ENCODE measurements at regions not wholly inside any gene's neighbourhood (a gene's known extent, or its start where the extent isn't known, plus 50 kb on each side); places are given as distances from the start of the nearest gene placed in this dataset.

DNA sequence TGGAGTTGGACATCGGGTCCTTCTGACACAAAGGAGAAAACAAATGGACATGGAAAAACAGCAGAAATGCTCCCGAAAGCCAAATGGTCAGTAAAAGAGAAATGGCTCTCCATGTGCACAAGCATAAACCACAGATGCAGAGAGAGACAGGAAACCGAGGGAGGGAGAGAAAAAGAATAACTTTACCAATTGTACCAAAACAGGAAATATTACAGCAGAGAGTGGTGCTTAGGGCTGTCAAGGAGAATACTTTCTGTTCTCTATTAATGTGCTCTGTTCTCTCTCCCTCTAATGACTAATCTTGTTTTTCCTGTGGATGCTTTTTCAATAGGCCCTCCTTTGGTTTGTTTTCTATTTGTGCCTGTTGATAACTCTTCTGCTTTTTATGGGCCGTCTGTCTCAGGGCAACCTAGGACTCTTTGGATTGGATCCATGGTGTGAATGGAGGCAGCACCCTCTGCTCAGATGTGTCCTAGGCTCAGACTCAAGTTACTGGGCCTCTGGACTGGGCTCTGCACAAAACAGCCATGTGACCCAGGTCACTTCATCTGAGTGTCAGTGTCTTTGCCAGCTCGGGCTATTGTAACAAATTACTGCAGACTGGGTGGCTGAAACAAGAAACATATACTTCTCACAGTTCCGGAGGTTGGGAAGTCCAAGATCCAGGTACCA is 663.0 kb downstream of the NPHP4 start:
- Histone ChIP-seq H3K9me3 (peaks cover 0 to 19% (median 0%) of the 10 kb centered on the region in 11 donors), H3K27ac (peak overlapping the region in 1 of 10 donors; percentile 72), H3K4me3 (no peak overlapping the region), H3K27me3 (peaks cover 0 to 13% (median 4%) of the 10 kb centered on the region in 7 donors), H3K36me3 (no peaks in the 10 kb centered on the region), H3K4me1 (no peaks in the 10 kb centered on the region)
- WGBS, 2 donors: 66 to 72% methylated on average over 6 of the region's 6 CpGs
- DNase-seq: no peak
- intact Hi-C loops (cut with DNase I): no loop called here
- no peak for ATAC-seq
- TF ChIP-seq CTCF (IDR thresholded peaks at IDR 0.05): no peak

DNA sequence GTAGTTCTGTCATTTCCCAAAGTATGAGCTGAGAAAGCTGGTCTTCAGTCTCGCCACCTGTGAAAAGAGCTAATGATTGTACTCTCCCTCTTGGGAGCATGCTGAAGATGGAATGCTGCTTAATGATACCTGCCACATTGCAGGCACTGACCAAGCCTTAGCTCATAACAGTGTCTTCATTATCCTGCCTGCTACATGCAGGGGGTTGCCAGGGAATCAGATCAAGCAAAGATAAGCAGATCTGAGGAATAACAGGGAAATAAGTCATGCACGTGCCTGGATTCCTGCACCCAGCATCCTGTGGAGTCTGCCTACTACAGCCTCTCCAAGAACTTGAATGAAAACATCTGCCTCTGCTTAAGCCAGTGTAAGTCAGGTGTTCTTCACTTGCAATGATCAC is 667.3 kb downstream of the NPHP4 start:
- intact Hi-C loops (cut with DNase I): no loop called here
- Histone ChIP-seq H3K4me3 (no peak overlapping the region), H3K36me3 (no peaks in the 10 kb centered on the region), H3K27me3 (peaks cover 0 to 10% (median 0%) of the 10 kb centered on the region in 7 donors), H3K4me1 (no peaks in the 10 kb centered on the region), H3K9me3 (peaks cover 0 to 24% (median 7%) of the 10 kb centered on the region in 11 donors), H3K27ac (no peak overlapping the region)
- TF ChIP-seq CTCF (IDR thresholded peaks at IDR 0.05): no peak
- no peak for ATAC-seq
- DNase-seq: no peak
- 56 to 62% methylated on average over 2 of the region's 2 CpGs for WGBS, 2 donors

DNA sequence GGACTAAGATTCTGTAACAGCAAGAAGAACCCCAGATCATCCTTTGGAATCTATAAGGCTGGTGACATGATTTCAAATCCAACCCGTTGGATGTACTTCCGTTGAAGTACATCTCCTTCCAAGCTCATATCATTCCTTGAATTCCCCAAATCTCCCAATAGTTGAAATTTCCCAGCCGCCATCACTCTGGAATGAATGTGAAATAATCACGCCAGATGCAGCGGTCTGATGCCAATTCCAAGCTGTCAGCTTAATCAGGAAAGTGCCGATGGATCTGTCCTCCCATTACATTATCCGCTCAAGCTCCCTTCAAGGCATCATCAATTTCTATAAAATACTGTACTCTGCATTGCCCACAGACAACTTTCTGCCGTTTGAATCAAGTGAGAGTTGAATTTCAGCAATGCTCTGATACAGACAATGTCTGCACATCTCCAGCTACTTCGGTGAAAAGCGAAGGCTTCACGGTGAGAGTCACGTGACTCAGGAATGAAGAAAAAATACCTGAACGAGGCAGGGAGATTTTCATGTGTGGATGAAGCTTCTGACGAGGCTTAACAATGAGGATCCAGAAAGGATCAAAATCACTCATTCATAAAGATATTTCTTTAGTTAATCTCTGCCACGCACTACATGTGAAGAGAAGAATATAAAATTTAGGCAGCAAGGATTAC is 663.9 kb downstream of the AJAP1 start:
- intact Hi-C loops (cut with DNase I): no loop called here
- no peak overlapping the region for H3K4me3 ChIP-seq
- TF ChIP-seq CTCF (IDR thresholded peaks at IDR 0.05): no peak
- H3K4me1 ChIP-seq: no peaks in the 10 kb centered on the region
- no peak overlapping the region for H3K27ac ChIP-seq
- H3K9me3 ChIP-seq: peaks cover 0 to 14% (median 4%) of the 10 kb centered on the region in 11 donors
- DNase-seq (no peak), ATAC-seq (no peak)
- H3K36me3 ChIP-seq: no peaks in the 10 kb centered on the region
- H3K27me3 ChIP-seq: peaks cover 0 to 15% (median 7%) of the 10 kb centered on the region in 7 donors
- 69 to 70% methylated on average over 15 of the region's 15 CpGs for WGBS, 2 donors

GRCh38 chr1:5317391-5317790 is 663.0 kb downstream of the AJAP1 start:
- DNase-seq (no peak), ATAC-seq (no peak)
- no peak for TF ChIP-seq CTCF (IDR thresholded peaks at IDR 0.05)
- Histone ChIP-seq H3K4me1 (no peaks in the 10 kb centered on the region), H3K9me3 (peaks cover 0 to 14% (median 4%) of the 10 kb centered on the region in 11 donors), H3K36me3 (no peaks in the 10 kb centered on the region), H3K4me3 (no peak overlapping the region), H3K27me3 (peaks cover 0 to 22% (median 15%) of the 10 kb centered on the region in 7 donors), H3K27ac (no peak overlapping the region)
- WGBS, 2 donors: 69 to 75% methylated on average over 4 of the region's 4 CpGs
- intact Hi-C loops (cut with DNase I): no loop called here

Data from heart right ventricle (tissue), 16 donors.